Liver (tissue), 8 donors: ENCODE measurements at regions not wholly inside any gene's neighbourhood (a gene's known extent, or its start where the extent isn't known, plus 50 kb on each side); places are given as distances from the start of the nearest gene placed in this dataset.

ENCODE experiments used
- DNase-seq: peaks from one replicate; pipeline ENCODE4 v3.0.0-alpha.2; 2017; ENCODE audit warnings: low spot score
- H3K27ac ChIP-seq, 2 donors: one replicate each; pipeline ENCODE4 v1.7.0; 2013; ENCODE audit warnings: inconsistent platforms in 2 of 2, low read length in 2 of 2, control low read depth in 1 of 2, low read depth in 1 of 2, mild to moderate bottlenecking in 1 of 2
- H3K27me3 ChIP-seq, 4 donors: one replicate each; pipeline versions ENCODE4 v1.6.1 to v1.7.0; 2013; ENCODE audit warnings: low read length in 3 of 4, inconsistent platforms in 1 of 4, mild to moderate bottlenecking in 1 of 4, moderate library complexity in 1 of 4; ENCODE audit not compliant: control insufficient read depth in 4 of 4, insufficient read depth in 4 of 4
- H3K36me3 ChIP-seq, 4 donors: one replicate each; pipeline versions ENCODE4 v1.6.1 to v1.7.0; 2013; ENCODE audit warnings: low read length in 3 of 4, mild to moderate bottlenecking in 3 of 4, low read depth in 1 of 4, moderate library complexity in 1 of 4; ENCODE audit not compliant: control insufficient read depth in 4 of 4, insufficient read depth in 3 of 4
- H3K4me1 ChIP-seq, 4 donors: one replicate each; pipeline versions ENCODE4 v1.6.1 to v1.7.0; 2013; ENCODE audit warnings: low read length in 3 of 4, mild to moderate bottlenecking in 3 of 4, moderate library complexity in 1 of 4; ENCODE audit not compliant: control insufficient read depth in 4 of 4, insufficient read depth in 4 of 4
- H3K4me3 ChIP-seq, 3 donors: one replicate each; pipeline versions ENCODE4 v1.6.1 to v1.7.0; 2013; ENCODE audit warnings: low read length in 3 of 3, control low read depth in 1 of 3, low read depth in 1 of 3, mild to moderate bottlenecking in 1 of 3
- H3K9ac ChIP-seq, 2 donors: one replicate each; pipeline ENCODE4 v1.7.0; 2013; ENCODE audit warnings: low read length in 2 of 2, mild to moderate bottlenecking in 2 of 2, moderate library complexity in 2 of 2, control low read depth in 1 of 2, low read depth in 1 of 2
- H3K9me3 ChIP-seq, 4 donors: one replicate each; pipeline versions ENCODE4 v1.6.1 to v1.7.0; 2013; ENCODE audit warnings: low read length in 3 of 4; ENCODE audit not compliant: control insufficient read depth in 4 of 4
- CTCF ChIP-seq: fragments of 150-350 bp; IDR thresholded peaks from 2 replicates; pipeline ENCODE4 v1.5.1; 2017; ENCODE audit warnings: improper control_type of control experiment, low read depth, low read length; ENCODE audit not compliant: missing input control
- EGR1 ChIP-seq, 2 donors: IDR thresholded peaks; 2 replicates each; pipeline ENCODE4 v1.6.1; 2016 to 2018; ENCODE audit warnings: antibody characterized with exemption in 2 of 2, low read depth in 2 of 2
- GABPA ChIP-seq, 2 donors: IDR thresholded peaks in 1 of 2; conservative IDR thresholded peaks in 1 of 2; 2 replicates each; pipeline ENCODE4 v1.6.1; 2016; ENCODE audit warnings: antibody characterized with exemption in 2 of 2, mild to moderate bottlenecking in 1 of 2, moderate library complexity in 1 of 2
- HNF4G ChIP-seq: IDR thresholded peaks from 2 replicates; pipeline ENCODE4 v1.6.1; 2016; ENCODE audit warnings: antibody characterized with exemption
- JUND ChIP-seq, 2 donors: IDR thresholded peaks; 2 replicates each; pipeline ENCODE4 v1.6.1; 2016; ENCODE audit warnings: antibody characterized with exemption in 2 of 2
- MAX ChIP-seq: IDR thresholded peaks from 2 replicates; pipeline ENCODE4 v1.6.1; 2016; ENCODE audit warnings: antibody characterized with exemption
- NR2F2 ChIP-seq: IDR thresholded peaks from 2 replicates; pipeline ENCODE4 v1.6.1; 2016; ENCODE audit warnings: antibody characterized with exemption
- RAD21 ChIP-seq, 2 donors: IDR thresholded peaks; 2 replicates each; pipeline ENCODE4 v1.6.1; 2016; ENCODE audit warnings: antibody characterized with exemption in 2 of 2, mild to moderate bottlenecking in 2 of 2
- RXRA ChIP-seq, 2 donors: IDR thresholded peaks; 2 replicates each; pipeline ENCODE4 v1.6.1; 2017 to 2018; ENCODE audit warnings: antibody characterized with exemption in 2 of 2, mild to moderate bottlenecking in 1 of 2
- SP1 ChIP-seq: IDR thresholded peaks from 2 replicates; pipeline ENCODE4 v1.6.1; 2018; ENCODE audit warnings: antibody characterized with exemption, mild to moderate bottlenecking
- TAF1 ChIP-seq: conservative IDR thresholded peaks from 2 replicates; pipeline ENCODE4 v1.6.1; 2016; ENCODE audit warnings: antibody characterized with exemption, mild to moderate bottlenecking
- ZBTB33 ChIP-seq: IDR thresholded peaks from 2 replicates; pipeline ENCODE4 v1.6.1; 2016; ENCODE audit warnings: antibody characterized with exemption
- WGBS: extraction: QIAGEN DNeasy Blood & Tissue Kit; methylation state at CpG from one replicate; pipeline ENCODE4 v1.1.7; 2013; 5-methylcytosine and 5-hydroxymethylcytosine counted together
- TF ChIP-seq, protein P1 (sequence below): IDR thresholded peaks from 2 replicates; pipeline ENCODE4 v1.6.1; 2016; ENCODE audit warnings: antibody characterized with exemption, mild to moderate bottlenecking
- TF ChIP-seq, protein P2 (sequence below): IDR thresholded peaks from 2 replicates; pipeline ENCODE4 v1.6.1; 2016; ENCODE audit warnings: antibody characterized with exemption
- donor health status: healthy.
- donor health status: healthy.
- donor health status: healthy.
- donor health status: healthy.
- donor health status: healthy.

- TF ChIP-seq RAD21 (IDR thresholded peaks at IDR 0.05) = no peak
- TF ChIP-seq RXRA (IDR thresholded peaks at IDR 0.05) = no peak
- TF ChIP-seq HNF4G = no peak
- no peak for TF ChIP-seq GABPA (IDR thresholded peaks at IDR 0.05 in 1 of 2, conservative IDR thresholded peaks at IDR 0.05 in 1 of 2)
- no peak for TF ChIP-seq EGR1 (IDR thresholded peaks at IDR 0.05; ENCODE audit: low read depth in 2 of 2)
- TF ChIP-seq MAX = no peak
- TF ChIP-seq, protein P1, sequence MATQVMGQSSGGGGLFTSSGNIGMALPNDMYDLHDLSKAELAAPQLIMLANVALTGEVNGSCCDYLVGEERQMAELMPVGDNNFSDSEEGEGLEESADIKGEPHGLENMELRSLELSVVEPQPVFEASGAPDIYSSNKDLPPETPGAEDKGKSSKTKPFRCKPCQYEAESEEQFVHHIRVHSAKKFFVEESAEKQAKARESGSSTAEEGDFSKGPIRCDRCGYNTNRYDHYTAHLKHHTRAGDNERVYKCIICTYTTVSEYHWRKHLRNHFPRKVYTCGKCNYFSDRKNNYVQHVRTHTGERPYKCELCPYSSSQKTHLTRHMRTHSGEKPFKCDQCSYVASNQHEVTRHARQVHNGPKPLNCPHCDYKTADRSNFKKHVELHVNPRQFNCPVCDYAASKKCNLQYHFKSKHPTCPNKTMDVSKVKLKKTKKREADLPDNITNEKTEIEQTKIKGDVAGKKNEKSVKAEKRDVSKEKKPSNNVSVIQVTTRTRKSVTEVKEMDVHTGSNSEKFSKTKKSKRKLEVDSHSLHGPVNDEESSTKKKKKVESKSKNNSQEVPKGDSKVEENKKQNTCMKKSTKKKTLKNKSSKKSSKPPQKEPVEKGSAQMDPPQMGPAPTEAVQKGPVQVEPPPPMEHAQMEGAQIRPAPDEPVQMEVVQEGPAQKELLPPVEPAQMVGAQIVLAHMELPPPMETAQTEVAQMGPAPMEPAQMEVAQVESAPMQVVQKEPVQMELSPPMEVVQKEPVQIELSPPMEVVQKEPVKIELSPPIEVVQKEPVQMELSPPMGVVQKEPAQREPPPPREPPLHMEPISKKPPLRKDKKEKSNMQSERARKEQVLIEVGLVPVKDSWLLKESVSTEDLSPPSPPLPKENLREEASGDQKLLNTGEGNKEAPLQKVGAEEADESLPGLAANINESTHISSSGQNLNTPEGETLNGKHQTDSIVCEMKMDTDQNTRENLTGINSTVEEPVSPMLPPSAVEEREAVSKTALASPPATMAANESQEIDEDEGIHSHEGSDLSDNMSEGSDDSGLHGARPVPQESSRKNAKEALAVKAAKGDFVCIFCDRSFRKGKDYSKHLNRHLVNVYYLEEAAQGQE = no peak
- peaks cover 0 to 6% (median under 1%) of the 10 kb centered on the region in 4 donors for H3K27me3 ChIP-seq
- no peak overlapping the region for H3K27ac ChIP-seq
- H3K4me3 ChIP-seq = no peak overlapping the region
- H3K9me3 ChIP-seq = no peaks in the 10 kb centered on the region
- H3K36me3 ChIP-seq = no peaks in the 10 kb centered on the region
- no peak overlapping the region for H3K9ac ChIP-seq
- no peaks in the 10 kb centered on the region for H3K4me1 ChIP-seq
- WGBS = 95% methylated on average over 2 of the region's 2 CpGs
- no peak for DNase-seq
Observed at GRCh38 chr11:32024948-32025347, 65.9 kb upstream of the RCN1 start.

- Histone ChIP-seq H3K36me3 (no peaks in the 10 kb centered on the region), H3K4me3 (no peak overlapping the region), H3K4me1 (no peaks in the 10 kb centered on the region), H3K27ac (no peak overlapping the region), H3K9me3 (no peaks in the 10 kb centered on the region), H3K27me3 (peaks cover 0 to 6% (median 1%) of the 10 kb centered on the region in 4 donors), H3K9ac (no peak overlapping the region)
- 76% methylated on average over 11 of the region's 11 CpGs for WGBS
- DNase-seq = no peak
- TF ChIP-seq, protein P2, sequence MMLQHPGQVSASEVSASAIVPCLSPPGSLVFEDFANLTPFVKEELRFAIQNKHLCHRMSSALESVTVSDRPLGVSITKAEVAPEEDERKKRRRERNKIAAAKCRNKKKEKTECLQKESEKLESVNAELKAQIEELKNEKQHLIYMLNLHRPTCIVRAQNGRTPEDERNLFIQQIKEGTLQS = no peak
- TF ChIP-seq RXRA (IDR thresholded peaks at IDR 0.05) = no peak
- no peak for TF ChIP-seq ZBTB33
Observed at GRCh38 chr11:32023370-32024305, 67.2 kb upstream of the RCN1 start.

- no peak for DNase-seq
- H3K9me3 ChIP-seq = no peaks in the 10 kb centered on the region
- no peaks in the 10 kb centered on the region for H3K4me1 ChIP-seq
- no peak overlapping the region for H3K9ac ChIP-seq
- H3K27me3 ChIP-seq = peaks cover 0 to 8% (median 3%) of the 10 kb centered on the region in 4 donors
- no peaks in the 10 kb centered on the region for H3K36me3 ChIP-seq
- H3K27ac ChIP-seq = no peak overlapping the region
- WGBS = 88% methylated on average over 2 of the region's 2 CpGs
- H3K4me3 ChIP-seq = no peak overlapping the region
- TF ChIP-seq NR2F2 (no peak), SP1 (no peak), CTCF (no peak), RAD21 (IDR thresholded peaks at IDR 0.05) (no peak), JUND (IDR thresholded peaks at IDR 0.05) (no peak), RXRA (IDR thresholded peaks at IDR 0.05) (no peak), MAX (no peak), GABPA (IDR thresholded peaks at IDR 0.05 in 1 of 2, conservative IDR thresholded peaks at IDR 0.05 in 1 of 2) (no peak), TAF1 (no peak), HNF4G (no peak)
Observed at GRCh38 chr11:32018672-32019071, 72.2 kb upstream of the RCN1 start.
